GF-D8 (cell line): ENCODE measurements at regions not wholly inside any gene's neighbourhood (a gene's known extent, or its start where the extent isn't known, plus 50 kb on each side); places are given as distances from the start of the nearest gene placed in this dataset.

Source experiments
- DNase-seq: peaks from one replicate; lab custom pipeline; 2025; lab: John Stamatoyannopoulos, UW

DNA sequence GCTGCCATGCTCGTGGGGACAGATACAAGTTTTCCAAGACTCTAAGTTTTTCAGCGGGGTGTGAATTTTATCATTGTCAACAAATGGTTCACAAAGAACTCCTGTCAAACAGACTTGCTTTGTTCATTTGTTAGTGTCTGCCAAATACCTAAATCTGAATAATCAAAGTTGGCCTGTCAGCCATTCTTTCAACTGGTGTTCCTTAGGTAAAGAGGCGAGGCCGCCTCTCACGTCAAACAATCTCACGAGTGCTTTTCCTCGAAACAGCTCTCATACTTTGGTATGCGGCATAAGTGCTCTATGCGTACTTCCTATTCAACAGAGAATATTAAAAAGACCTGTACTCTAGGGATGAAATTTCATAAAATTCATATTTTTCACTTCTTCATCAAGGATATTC lies 51.4 kb upstream of the KANK4 start:
- no peak for DNase-seq

GRCh38 chr1:62371375-62371774 lies 52.1 kb upstream of the KANK4 start:
- DNase-seq, result no peak

GRCh38 chr1:62373221-62373620 lies 54.0 kb upstream of the KANK4 start:
- no peak for DNase-seq

DNA sequence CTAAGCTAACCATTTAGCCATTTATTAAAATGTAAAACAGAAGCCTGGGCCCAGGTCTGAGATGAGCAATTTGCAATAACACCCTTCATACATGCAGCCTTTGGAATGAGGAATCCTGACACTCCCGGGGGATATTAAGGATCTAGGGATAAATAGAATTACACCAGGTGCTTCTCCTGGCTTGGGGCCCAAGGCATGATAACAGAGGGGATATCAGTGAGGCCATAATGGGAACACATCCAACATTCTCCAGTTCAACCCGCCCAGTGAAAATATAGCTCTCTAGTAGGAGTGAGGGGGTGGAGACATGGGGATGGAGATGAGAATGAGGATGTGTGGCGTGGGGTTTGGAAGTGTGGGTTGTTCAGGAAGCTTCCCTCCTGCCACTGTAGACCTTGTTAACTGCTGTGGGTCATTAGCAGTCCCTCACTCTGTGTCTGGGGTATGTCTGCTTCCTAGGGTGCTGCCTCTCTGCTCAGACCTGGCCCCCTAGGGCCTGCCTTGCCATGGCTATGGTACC lies 57.9 kb upstream of the KANK4 start:
- DNase-seq, result no peak

DNA sequence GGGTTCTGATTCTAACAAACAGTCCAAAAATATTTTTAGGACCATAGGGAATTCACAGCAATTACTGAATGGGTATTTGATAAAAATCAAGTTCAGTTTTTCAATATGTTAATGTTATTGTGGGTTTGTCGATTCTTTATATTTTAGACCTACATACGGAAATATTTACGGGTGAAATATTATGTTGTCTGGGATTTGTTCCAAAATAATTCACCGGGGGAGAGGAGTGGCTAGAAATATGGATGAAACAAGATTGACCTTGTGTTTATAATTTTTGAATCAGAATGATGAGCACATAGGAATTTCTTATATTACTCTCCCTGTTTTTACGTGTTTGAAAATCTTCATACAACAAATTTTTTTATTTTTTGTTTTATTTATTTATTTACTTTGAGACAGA lies 56.7 kb upstream of the USP1 start:
- DNase-seq, result no peak

DNA sequence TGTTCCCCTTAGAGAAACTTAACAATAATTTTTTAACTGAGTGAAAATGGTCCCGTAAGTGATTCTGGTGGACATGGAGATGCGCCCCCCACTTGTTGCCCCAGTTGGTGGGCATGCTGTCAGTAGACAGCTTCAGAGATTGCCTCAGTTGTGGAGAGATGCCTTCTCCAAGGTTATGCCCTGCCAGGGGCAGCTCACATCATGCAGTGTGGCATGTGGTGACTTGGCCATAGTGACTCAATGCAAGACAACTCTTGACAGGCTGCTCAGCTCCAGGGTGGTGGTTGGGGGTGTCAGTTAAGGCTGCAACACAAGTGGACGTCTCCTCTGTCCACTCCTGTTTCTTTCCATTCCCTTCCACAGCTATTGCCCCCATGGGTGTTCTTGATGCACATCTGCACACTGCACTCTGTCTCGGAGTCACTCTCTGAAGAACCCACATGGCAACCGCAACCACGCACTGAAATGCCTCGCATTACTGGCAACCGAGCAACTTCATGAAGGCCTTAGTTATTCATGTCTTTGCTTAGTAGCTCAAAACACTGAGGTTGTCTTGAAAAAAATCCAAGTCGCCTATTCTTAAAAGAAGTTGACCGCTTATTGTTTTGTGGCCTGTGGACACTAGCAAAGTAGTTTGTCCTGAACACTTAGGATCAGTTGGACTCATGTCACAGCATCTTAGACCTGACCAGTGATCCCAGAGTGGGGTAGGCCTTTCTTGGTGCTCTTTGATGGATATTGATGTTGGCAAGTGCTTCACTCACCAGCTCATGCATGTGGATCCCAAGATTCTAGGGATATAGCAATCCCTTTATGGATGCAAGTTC lies 54.8 kb upstream of the USP1 start:
- DNase-seq, result no peak

- no peak for DNase-seq
Measured at GRCh38 chr1:62382658-62382955, 54.2 kb upstream of the USP1 start.

- DNase-seq, result peak; percentile 50
Measured at GRCh38 chr1:62384276-62385005, 52.4 kb upstream of the USP1 start.

DNA sequence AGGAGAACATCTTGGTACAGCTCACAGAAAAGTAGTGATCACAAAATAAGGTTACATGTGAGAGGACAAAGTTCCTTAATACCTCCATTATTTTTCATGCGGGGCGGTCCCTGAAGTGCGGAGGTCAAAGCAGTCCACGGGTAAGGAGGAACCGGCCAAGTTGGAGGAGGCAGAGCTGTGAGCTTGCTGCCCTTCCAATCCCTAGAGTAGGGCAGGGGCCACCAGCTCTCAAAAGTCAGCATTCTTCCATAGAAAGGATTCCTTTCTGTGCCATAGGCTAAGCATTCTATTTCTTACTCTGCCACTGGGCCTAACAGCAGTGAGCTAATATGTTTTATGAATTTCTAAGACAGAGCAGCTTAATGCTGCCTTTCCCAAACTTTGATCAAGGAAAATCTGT lies 50.9 kb upstream of the USP1 start:
- DNase-seq, result no peak

GRCh38 chr1:62386351-62387121 lies 50.3 kb upstream of the USP1 start:
- DNase-seq, result no peak
